MM.1S (cell line): ENCODE measurements at regions not wholly inside any gene's neighbourhood (a gene's known extent, or its start where the extent isn't known, plus 50 kb on each side); places are given as distances from the start of the nearest gene placed in this dataset.

ENCODE experiments used
- DNase-seq: peaks from one replicate; pipeline ENCODE4 v3.0.0-alpha.2; 2015
- H2AFZ ChIP-seq: fragments of 300-600 bp; sonication (generic); 2 replicates; pipeline ENCODE4 v1.6.0; 2016; ENCODE audit warnings: antibody characterized with exemption, low read length
- H3F3A ChIP-seq: fragments of 300-600 bp; sonication (generic); 2 replicates; pipeline ENCODE4 v1.6.1; 2016; ENCODE audit warnings: mild to moderate bottlenecking, antibody characterized with exemption, low read length, moderate library complexity, mixed read lengths; ENCODE audit not compliant: insufficient read depth
- H3K27ac ChIP-seq: fragments of 300-600 bp; sonication (generic); 2 replicates; pipeline ENCODE4 v1.5.1; 2016; ENCODE audit warnings: mild to moderate bottlenecking, low read length
- H3K27me3 ChIP-seq: fragments of 300-600 bp; sonication (generic); replicated peaks from 2 replicates; pipeline ENCODE4 v1.6.0; 2016; ENCODE audit warnings: low read length; ENCODE audit not compliant: insufficient read depth
- H3K36me3 ChIP-seq: fragments of 300-600 bp; sonication (generic); replicated peaks from 2 replicates; pipeline ENCODE4 v1.6.1; 2016; ENCODE audit warnings: mild to moderate bottlenecking, low read length, mixed read lengths; ENCODE audit not compliant: insufficient read depth
- H3K4me1 ChIP-seq: fragments of 300-600 bp; sonication (generic); 2 replicates; pipeline ENCODE4 v1.6.1; 2016; ENCODE audit warnings: low read length, mixed read lengths
- H3K4me2 ChIP-seq: fragments of 300-600 bp; sonication (generic); 2 replicates; pipeline ENCODE4 v1.6.0; 2016; ENCODE audit warnings: low read depth, low read length
- H3K4me3 ChIP-seq: fragments of 300-600 bp; sonication (generic); 2 replicates; pipeline ENCODE4 v1.5.1; 2016; ENCODE audit warnings: low read length, mixed read lengths
- H3K79me2 ChIP-seq: fragments of 300-600 bp; sonication (generic); 2 replicates; pipeline ENCODE4 v1.6.1; 2016; ENCODE audit warnings: mixed run types, low read length, mixed read lengths
- H3K9ac ChIP-seq: fragments of 300-600 bp; sonication (generic); 2 replicates; pipeline ENCODE4 v1.6.1; 2016; ENCODE audit warnings: low read length, mixed read lengths
- H3K9me2 ChIP-seq: fragments of 300-600 bp; sonication (generic); replicated peaks from 2 replicates; pipeline ENCODE4 v1.6.1; 2016; ENCODE audit warnings: mild to moderate bottlenecking, low read length, mixed read lengths; ENCODE audit not compliant: insufficient read depth
- H3K9me3 ChIP-seq: fragments of 300-600 bp; sonication (generic); replicated peaks from 2 replicates; pipeline ENCODE4 v1.6.1; 2016; ENCODE audit warnings: mild to moderate bottlenecking, low read length, mixed read lengths; ENCODE audit not compliant: insufficient read depth
- H4K20me1 ChIP-seq: fragments of 300-600 bp; sonication (generic); 2 replicates; pipeline ENCODE4 v1.6.1; 2016; ENCODE audit warnings: mild to moderate bottlenecking, low read length, moderate library complexity, mixed read lengths; ENCODE audit not compliant: insufficient read depth
- EZH2 ChIP-seq: fragments of 300-600 bp; sonication (generic); optimal IDR thresholded peaks from 2 replicates; pipeline ENCODE3; 2017; ENCODE audit warnings: low read depth, mild to moderate bottlenecking, antibody characterized with exemption, low read length, mixed read lengths
- EZH2phosphoT487 ChIP-seq: fragments of 300-600 bp; sonication (generic); IDR thresholded peaks from 2 replicates; pipeline ENCODE4 v1.6.1; 2018; ENCODE audit warnings: antibody characterized with exemption, low read length
- TF ChIP-seq, protein P1 (sequence below): fragments of 300-600 bp; sonication (generic); IDR thresholded peaks from 2 replicates; pipeline ENCODE4 v1.5.1; 2016; ENCODE audit warnings: antibody characterized with exemption, low read length, mixed read lengths

DNA sequence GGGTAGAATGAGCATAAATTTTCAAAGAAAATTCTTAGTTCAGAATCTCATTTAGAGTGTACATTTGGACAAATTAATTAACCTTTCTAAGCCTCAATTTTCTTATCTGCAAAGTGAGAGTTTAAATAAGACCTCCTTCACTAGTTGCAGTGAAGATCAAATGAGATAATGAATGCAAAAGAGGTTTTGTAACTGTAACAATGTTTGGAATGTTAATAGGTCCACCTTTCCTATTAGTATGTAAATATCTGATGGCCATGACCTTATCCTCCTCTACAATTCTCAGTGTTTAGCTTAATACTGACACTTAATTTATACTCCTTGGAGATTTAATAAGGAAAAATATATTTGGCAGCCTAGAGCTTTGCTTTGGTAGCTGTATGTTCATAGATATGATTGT lies 138.8 kb downstream of the GABRG1 start:
- Histone ChIP-seq H3K27ac (no peak overlapping the region), H3K4me3 (no peak overlapping the region), H3K4me2 (no peak overlapping the region)

DNA sequence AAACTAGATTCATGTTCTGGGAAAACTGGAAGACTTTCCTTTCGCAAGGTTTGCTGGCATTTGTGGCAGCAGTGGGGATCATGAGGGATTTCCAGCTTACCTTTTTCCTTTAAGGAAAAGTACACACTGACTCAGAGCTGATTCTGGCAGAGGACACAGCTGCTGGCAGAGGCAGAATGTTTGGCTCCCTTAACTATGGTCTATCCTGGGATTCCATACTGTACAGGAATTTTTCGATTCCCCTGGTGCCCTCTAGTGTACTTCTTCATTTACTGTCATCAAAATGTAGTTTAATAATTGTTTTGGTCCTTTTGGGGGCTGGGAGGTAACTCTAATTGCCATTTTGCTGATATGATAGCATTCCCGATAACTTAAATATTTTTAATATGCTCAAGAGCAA lies 152.7 kb downstream of the GABRG1 start:
- Histone ChIP-seq H3K27me3 (no peaks in the 10 kb centered on the region), H3K9me2 (no peaks in the 10 kb centered on the region), H2AFZ (no peak overlapping the region), H3K36me3 (no peaks in the 10 kb centered on the region), H3K9me3 (no peaks in the 10 kb centered on the region), H3K4me1 (no peaks in the 10 kb centered on the region), H4K20me1 (no peaks in the 10 kb centered on the region), H3K79me2 (no peaks in the 10 kb centered on the region), H3K4me2 (no peak overlapping the region), H3K27ac (no peak overlapping the region), H3K4me3 (no peak overlapping the region), H3K9ac (no peak overlapping the region), H3F3A (no peaks in the 10 kb centered on the region)
- no peak for DNase-seq
- TF ChIP-seq EZH2 (no peak), EZH2phosphoT487 (no peak)
- TF ChIP-seq, protein P1, sequence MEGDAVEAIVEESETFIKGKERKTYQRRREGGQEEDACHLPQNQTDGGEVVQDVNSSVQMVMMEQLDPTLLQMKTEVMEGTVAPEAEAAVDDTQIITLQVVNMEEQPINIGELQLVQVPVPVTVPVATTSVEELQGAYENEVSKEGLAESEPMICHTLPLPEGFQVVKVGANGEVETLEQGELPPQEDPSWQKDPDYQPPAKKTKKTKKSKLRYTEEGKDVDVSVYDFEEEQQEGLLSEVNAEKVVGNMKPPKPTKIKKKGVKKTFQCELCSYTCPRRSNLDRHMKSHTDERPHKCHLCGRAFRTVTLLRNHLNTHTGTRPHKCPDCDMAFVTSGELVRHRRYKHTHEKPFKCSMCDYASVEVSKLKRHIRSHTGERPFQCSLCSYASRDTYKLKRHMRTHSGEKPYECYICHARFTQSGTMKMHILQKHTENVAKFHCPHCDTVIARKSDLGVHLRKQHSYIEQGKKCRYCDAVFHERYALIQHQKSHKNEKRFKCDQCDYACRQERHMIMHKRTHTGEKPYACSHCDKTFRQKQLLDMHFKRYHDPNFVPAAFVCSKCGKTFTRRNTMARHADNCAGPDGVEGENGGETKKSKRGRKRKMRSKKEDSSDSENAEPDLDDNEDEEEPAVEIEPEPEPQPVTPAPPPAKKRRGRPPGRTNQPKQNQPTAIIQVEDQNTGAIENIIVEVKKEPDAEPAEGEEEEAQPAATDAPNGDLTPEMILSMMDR: no peak

More for the DNA sequence above, 138.8 kb downstream of the GABRG1 start:
- Histone ChIP-seq H4K20me1 (no peaks in the 10 kb centered on the region), H3F3A (no peaks in the 10 kb centered on the region), H3K36me3 (no peaks in the 10 kb centered on the region; the same call in 1 of the 2 replicates), H3K27me3 (no peaks in the 10 kb centered on the region), H3K79me2 (no peaks in the 10 kb centered on the region), H3K9me2 (no peaks in the 10 kb centered on the region), H3K9ac (no peak overlapping the region), H2AFZ (no peak overlapping the region), H3K4me1 (no peaks in the 10 kb centered on the region), H3K9me3 (no peaks in the 10 kb centered on the region)
- DNase-seq: no peak
- TF ChIP-seq EZH2phosphoT487 (no peak), EZH2 (no peak)
- TF ChIP-seq, protein P1: no peak

GRCh38 chr4:45957353-45957752 lies 166.5 kb downstream of the GABRG1 start:
- H3K4me1 ChIP-seq: no peaks in the 10 kb centered on the region
- H3K36me3 ChIP-seq: no peaks in the 10 kb centered on the region
- no peaks in the 10 kb centered on the region for H3F3A ChIP-seq
- H3K9me3 ChIP-seq: no peaks in the 10 kb centered on the region
- H3K4me2 ChIP-seq: no peak overlapping the region
- H3K79me2 ChIP-seq: no peaks in the 10 kb centered on the region
- no peak overlapping the region for H3K4me3 ChIP-seq
- no peak overlapping the region for H3K27ac ChIP-seq
- H3K27me3 ChIP-seq: no peaks in the 10 kb centered on the region
- H2AFZ ChIP-seq: no peak overlapping the region
- no peaks in the 10 kb centered on the region for H3K9me2 ChIP-seq
- no peak overlapping the region for H3K9ac ChIP-seq
- TF ChIP-seq EZH2phosphoT487 (no peak), EZH2 (no peak)
- TF ChIP-seq, protein P1: no peak
- DNase-seq: no peak
- no peaks in the 10 kb centered on the region for H4K20me1 ChIP-seq
